Neural cell (in vitro differentiated cells): ENCODE measurements at regions not wholly inside any gene's neighbourhood (a gene's known extent, or its start where the extent isn't known, plus 50 kb on each side); places are given as distances from the start of the nearest gene placed in this dataset.

ENCODE experiments used
- H2AFZ ChIP-seq: fragments of 200-600, 300-800 bp; sonication (generic), shearing (Covaris generic); 2 replicates; pipeline ENCODE4 v1.6.0; 2014; ENCODE audit warnings: low read depth, mild to moderate bottlenecking, antibody characterized with exemption, low read length, moderate library complexity
- H3F3A ChIP-seq: fragments of 200-600 bp; shearing (Covaris generic); 2 replicates; pipeline ENCODE4 v1.6.1; 2016; ENCODE audit warnings: mild to moderate bottlenecking, moderate library complexity, mixed read lengths, antibody characterized with exemption, low read length; ENCODE audit not compliant: insufficient read depth, poor library complexity, severe bottlenecking
- H3K27ac ChIP-seq: fragments of 200-600, 300-800 bp; sonication (generic), shearing (Covaris generic); 2 replicates; pipeline ENCODE4 v1.5.1; 2014; ENCODE audit warnings: mild to moderate bottlenecking, low read length, moderate library complexity
- H3K27me3 ChIP-seq: fragments of 300-800, 200-600 bp; sonication (generic), shearing (Covaris generic); 2 replicates; pipeline ENCODE4 v1.6.0; 2014; ENCODE audit warnings: mild to moderate bottlenecking, low read depth, low read length, moderate library complexity; ENCODE audit not compliant: insufficient read depth
- H3K36me3 ChIP-seq: fragments of 300-800, 200-600 bp; sonication (generic), shearing (Covaris generic); 2 replicates; pipeline ENCODE4 v1.5.1; 2014; ENCODE audit warnings: mild to moderate bottlenecking, antibody characterized with exemption, low read length, moderate library complexity; ENCODE audit not compliant: insufficient read depth
- H3K4me2 ChIP-seq: fragments of 300-800, 200-600 bp; sonication (generic), shearing (Covaris generic); 2 replicates; pipeline ENCODE4 v1.6.0; 2014; ENCODE audit warnings: mild to moderate bottlenecking, low read length
- H3K4me3 ChIP-seq: fragments of 300-800, 200-600 bp; sonication (generic), shearing (Covaris generic); 2 replicates; pipeline ENCODE4 v1.5.1; 2014; ENCODE audit warnings: mild to moderate bottlenecking, low read length, moderate library complexity
- H3K79me2 ChIP-seq: fragments of 200-600 bp; shearing (Covaris generic); replicated peaks from 2 replicates; pipeline ENCODE4 v1.6.0; 2014; ENCODE audit warnings: mild to moderate bottlenecking, low read length, moderate library complexity; ENCODE audit not compliant: insufficient read depth
- H3K9ac ChIP-seq: fragments of 300-800, 200-600 bp; sonication (generic), shearing (Covaris generic); 2 replicates; pipeline ENCODE4 v1.6.1; 2016; ENCODE audit warnings: mild to moderate bottlenecking, low read length, mixed read lengths
- H3K9me2 ChIP-seq: fragments of 200-600 bp; shearing (Covaris generic); 2 replicates; pipeline ENCODE4 v1.6.1; 2016; ENCODE audit warnings: mild to moderate bottlenecking, low read length, mixed read lengths; ENCODE audit not compliant: insufficient read depth
- H3K9me3 ChIP-seq: fragments of 200-600, 300-800 bp; sonication (generic), shearing (Covaris generic); 2 replicates; pipeline ENCODE4 v1.6.1; 2016; ENCODE audit warnings: mild to moderate bottlenecking, mixed run types, low read length, moderate library complexity, mixed read lengths
- H4K20me1 ChIP-seq: fragments of 200-600 bp; shearing (Covaris generic); 2 replicates; pipeline ENCODE4 v1.6.1; 2016; ENCODE audit warnings: mild to moderate bottlenecking, mixed run types; ENCODE audit not compliant: insufficient read depth
- CTCF ChIP-seq: fragments of 450-650 bp; IDR thresholded peaks from 2 replicates; pipeline ENCODE4 v1.5.1; 2014; ENCODE audit warnings: antibody characterized with exemption, mild to moderate bottlenecking, moderate library complexity; ENCODE audit not compliant: poor library complexity, severe bottlenecking
- EP300 ChIP-seq: fragments of 450-650 bp; conservative IDR thresholded peaks from 2 replicates; pipeline ENCODE4 v1.6.1; 2014; ENCODE audit warnings: antibody characterized with exemption, mild to moderate bottlenecking, moderate library complexity; ENCODE audit not compliant: poor library complexity, severe bottlenecking
- EZH2 ChIP-seq: fragments of 200-600, 300-800 bp; shearing (Covaris generic), sonication (generic); IDR thresholded peaks from 2 replicates; pipeline ENCODE4 v1.6.1; 2014; ENCODE audit warnings: antibody characterized with exemption, low read length, borderline replicate concordance, mild to moderate bottlenecking; ENCODE audit not compliant: insufficient read depth, poor library complexity, severe bottlenecking
- MXI1 ChIP-seq: fragments of 450-650 bp; conservative IDR thresholded peaks from 2 replicates; pipeline ENCODE4 v1.6.1; 2014; ENCODE audit warnings: antibody characterized with exemption, mild to moderate bottlenecking; ENCODE audit not compliant: poor library complexity, severe bottlenecking
- POLR2AphosphoS5 ChIP-seq: IDR thresholded peaks from 2 replicates; pipeline ENCODE4 v1.6.1; 2012
- RAD21 ChIP-seq: fragments of 450-650 bp; conservative IDR thresholded peaks from 2 replicates; pipeline ENCODE4 v1.6.1; 2014; ENCODE audit warnings: antibody characterized with exemption, mild to moderate bottlenecking, moderate library complexity
- REST ChIP-seq: IDR thresholded peaks from 2 replicates; pipeline ENCODE4 v1.6.1; 2012; ENCODE audit warnings: borderline replicate concordance
- SMC3 ChIP-seq: fragments of 450-650 bp; conservative IDR thresholded peaks from 2 replicates; pipeline ENCODE4 v1.6.1; 2014; ENCODE audit warnings: antibody characterized with exemption, mild to moderate bottlenecking, moderate library complexity; ENCODE audit not compliant: poor library complexity
- TAF1 ChIP-seq: IDR thresholded peaks from 2 replicates; pipeline ENCODE4 v1.6.1; 2012; ENCODE audit warnings: low read depth

- TF ChIP-seq SMC3 = no peak
- TF ChIP-seq MXI1 = no peak
- TF ChIP-seq RAD21 = no peak
- no peak for TF ChIP-seq EP300
- no peak for TF ChIP-seq REST
- TF ChIP-seq CTCF = no peak
- no peak for TF ChIP-seq TAF1
- no peak for TF ChIP-seq EZH2
- no peak for TF ChIP-seq POLR2AphosphoS5
- Histone ChIP-seq H4K20me1 (no peaks in the 10 kb centered on the region), H3K9me2 (no peaks in the 10 kb centered on the region), H3K4me2 (no peak overlapping the region), H3K4me3 (no peak overlapping the region), H3K27me3 (no peaks in the 10 kb centered on the region), H3K36me3 (no peaks in the 10 kb centered on the region), H3K9ac (no peak overlapping the region), H3K27ac (no peak overlapping the region), H2AFZ (no peak overlapping the region), H3F3A (no peaks in the 10 kb centered on the region), H3K9me3 (no peaks in the 10 kb centered on the region), H3K79me2 (no peaks in the 10 kb centered on the region)
Measured at GRCh38 chr13:53398051-53398450, 369.4 kb downstream of the OLFM4 start.

- Histone ChIP-seq H3K79me2 (no peaks in the 10 kb centered on the region), H3K27ac (no peak overlapping the region), H3K27me3 (no peaks in the 10 kb centered on the region), H3F3A (no peaks in the 10 kb centered on the region), H3K9me2 (no peaks in the 10 kb centered on the region), H3K36me3 (no peaks in the 10 kb centered on the region), H2AFZ (no peak overlapping the region), H3K9ac (no peak overlapping the region), H3K4me2 (no peak overlapping the region), H3K4me3 (no peak overlapping the region), H3K9me3 (no peaks in the 10 kb centered on the region), H4K20me1 (no peaks in the 10 kb centered on the region)
- no peak for TF ChIP-seq RAD21
- TF ChIP-seq SMC3 = no peak
- no peak for TF ChIP-seq CTCF
- TF ChIP-seq TAF1 = no peak
- TF ChIP-seq EP300 = no peak
- TF ChIP-seq REST = no peak
- TF ChIP-seq POLR2AphosphoS5 = no peak
- no peak for TF ChIP-seq EZH2
- TF ChIP-seq MXI1 = no peak
Measured at GRCh38 chr13:53405616-53406015, 377.0 kb downstream of the OLFM4 start.
